Stimulated activated naive CD8-positive, alpha-beta T cell treated with anti-CD3 and anti-CD28 coated beads, Interleukin-15, Interleukin-2, amounts not matched to agents 100 ng/mL and 50 ng/mL, for 24 hours (primary cell): ENCODE measurements at regions not wholly inside any gene's neighbourhood (a gene's known extent, or its start where the extent isn't known, plus 50 kb on each side); places are given as distances from the start of the nearest gene placed in this dataset.

Experiments used
- H3K27ac Mint-ChIP-seq: one replicate; pipeline ENCODE4 v1.8.0; 2021; ENCODE audit warnings: mild to moderate bottlenecking, mixed read lengths
- H3K27me3 Mint-ChIP-seq: one replicate; pipeline ENCODE4 v1.8.0; 2021; ENCODE audit warnings: mixed read lengths
- H3K36me3 Mint-ChIP-seq: one replicate; pipeline ENCODE4 v1.8.0; 2021; ENCODE audit warnings: low read depth, mixed read lengths
- H3K4me1 Mint-ChIP-seq: one replicate; pipeline ENCODE4 v1.8.0; 2021; ENCODE audit warnings: low read depth, mixed read lengths
- H3K4me3 Mint-ChIP-seq: one replicate; pipeline ENCODE4 v1.8.0; 2021; ENCODE audit warnings: mild to moderate bottlenecking, mixed read lengths
- H3K9me3 Mint-ChIP-seq: one replicate; pipeline ENCODE4 v1.8.0; 2021; ENCODE audit warnings: mixed read lengths

DNA sequence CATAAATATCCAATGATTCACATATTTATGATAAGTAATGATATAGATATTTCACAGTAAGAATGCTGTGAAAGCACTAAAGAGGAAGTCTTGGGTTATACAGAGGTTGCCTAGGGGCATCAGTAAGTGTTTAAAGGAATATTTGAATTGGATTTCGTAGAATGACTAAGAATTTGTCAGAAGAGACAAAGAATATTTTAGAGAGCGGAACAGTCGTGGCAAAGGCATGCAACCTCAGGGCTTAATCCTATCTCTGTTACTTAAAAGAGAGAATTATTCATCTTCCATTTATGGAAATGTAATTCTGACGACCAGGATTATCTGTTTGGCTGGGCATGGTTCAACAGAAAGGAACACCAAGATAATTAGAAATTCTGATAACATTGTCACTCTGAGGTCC, 171.9 kb upstream of the NR5A2 start:
- Mint-ChIP-seq H3K4me3 (no peak overlapping the region), H3K27ac (no peak overlapping the region), H3K4me1 (peaks cover 9% of the 10 kb centered on the region), H3K27me3 (peaks cover 26% of the 10 kb centered on the region), H3K9me3 (no peaks in the 10 kb centered on the region), H3K36me3 (no peaks in the 10 kb centered on the region)

DNA sequence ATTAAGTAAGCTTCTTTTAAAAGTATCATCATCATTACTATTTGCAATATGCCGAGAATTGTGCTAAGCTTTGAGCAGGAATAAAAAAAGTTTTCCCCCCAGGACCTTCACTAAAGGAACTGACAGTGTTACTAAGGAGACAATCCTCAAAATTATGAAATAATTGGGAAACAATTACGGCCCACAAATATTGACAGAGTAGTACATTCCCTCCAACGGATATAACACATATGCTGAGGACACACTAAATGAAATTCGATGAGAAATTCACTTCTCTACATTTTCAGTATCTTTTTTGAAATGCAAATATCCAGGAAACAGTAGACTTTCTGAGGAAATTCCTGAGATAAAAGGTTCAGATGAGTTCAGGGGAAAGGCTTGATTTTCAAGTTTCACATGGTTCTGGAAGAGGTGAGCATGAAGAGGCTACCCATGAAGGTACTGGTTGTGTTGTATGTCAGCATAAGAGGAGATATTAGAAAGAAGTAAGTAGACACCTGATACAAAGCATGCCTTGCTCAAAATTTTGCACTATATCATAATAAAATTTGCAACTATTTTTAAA, 171.2 kb upstream of the NR5A2 start:
- no peak overlapping the region for H3K4me3 Mint-ChIP-seq
- no peaks in the 10 kb centered on the region for H3K9me3 Mint-ChIP-seq
- peaks cover 9% of the 10 kb centered on the region for H3K4me1 Mint-ChIP-seq
- H3K36me3 Mint-ChIP-seq, result no peaks in the 10 kb centered on the region
- no peak overlapping the region for H3K27ac Mint-ChIP-seq
- H3K27me3 Mint-ChIP-seq, result peaks cover 28% of the 10 kb centered on the region

DNA sequence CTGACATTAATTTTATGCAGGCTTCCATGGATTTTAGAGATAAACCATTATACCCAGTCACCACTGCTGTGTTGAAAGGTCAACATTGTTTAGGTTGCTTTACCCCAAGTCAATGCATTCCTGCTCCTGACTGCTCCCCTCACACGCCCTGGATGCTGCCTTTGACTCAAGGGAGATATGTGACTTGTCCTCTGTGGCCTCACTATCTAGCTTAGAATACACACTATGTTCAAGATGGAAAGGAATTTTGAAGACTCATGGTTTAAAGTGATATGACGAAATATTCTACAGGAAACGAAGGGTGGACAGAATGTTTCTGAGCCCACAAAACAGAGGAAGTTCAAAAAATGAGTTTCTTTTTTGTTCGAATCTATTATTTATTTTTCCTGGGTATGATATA, 170.4 kb upstream of the NR5A2 start:
- Mint-ChIP-seq H3K9me3 (no peaks in the 10 kb centered on the region), H3K27ac (no peak overlapping the region), H3K4me1 (peaks cover 9% of the 10 kb centered on the region), H3K36me3 (no peaks in the 10 kb centered on the region), H3K27me3 (peaks cover 25% of the 10 kb centered on the region), H3K4me3 (no peak overlapping the region)

DNA sequence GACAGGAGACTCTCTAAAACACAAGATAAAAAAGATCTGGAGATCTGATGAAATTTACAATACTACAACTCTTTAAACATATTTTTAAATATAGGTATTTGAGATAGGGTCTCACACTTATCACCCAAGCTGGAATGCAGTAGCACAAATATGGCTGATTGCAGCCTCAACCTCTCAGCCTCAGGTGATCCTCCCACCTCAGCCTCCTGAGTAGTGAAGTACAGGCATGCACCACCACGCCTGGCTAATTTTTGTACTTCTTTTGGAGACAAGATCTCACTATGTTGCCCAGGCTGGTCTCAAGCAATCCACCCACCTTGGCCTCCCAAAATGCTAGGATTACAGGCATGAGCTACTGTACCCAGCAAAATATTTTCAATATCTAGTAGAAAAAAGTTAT, 170.0 kb upstream of the NR5A2 start:
- no peaks in the 10 kb centered on the region for H3K36me3 Mint-ChIP-seq
- H3K27me3 Mint-ChIP-seq, result peaks cover 25% of the 10 kb centered on the region

DNA sequence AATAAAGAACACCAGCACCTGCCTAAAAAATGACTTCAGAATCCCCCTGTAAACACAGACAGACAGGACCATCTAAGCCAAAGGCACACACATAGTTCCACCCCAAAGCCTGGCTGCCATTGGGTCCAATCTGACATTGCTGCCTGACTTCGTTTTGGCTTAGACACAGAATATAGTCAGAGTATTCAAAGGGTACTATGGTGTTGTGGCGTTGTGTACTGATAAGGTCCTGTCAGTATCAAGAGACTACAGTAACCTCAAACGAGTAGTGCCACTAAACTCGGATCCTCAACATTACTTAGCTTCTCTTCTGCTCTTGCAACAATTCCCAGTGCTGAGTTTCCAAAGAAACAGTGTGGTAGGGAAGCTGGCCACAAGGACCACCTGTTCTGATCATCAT, 169.3 kb upstream of the NR5A2 start:
- Mint-ChIP-seq H3K27ac (no peak overlapping the region), H3K4me1 (peaks cover 9% of the 10 kb centered on the region), H3K36me3 (no peaks in the 10 kb centered on the region), H3K9me3 (no peaks in the 10 kb centered on the region), H3K27me3 (peaks cover 25% of the 10 kb centered on the region), H3K4me3 (no peak overlapping the region)

More for the DNA sequence above, 170.0 kb upstream of the NR5A2 start:
- H3K9me3 Mint-ChIP-seq, result no peaks in the 10 kb centered on the region
- H3K4me1 Mint-ChIP-seq, result peaks cover 9% of the 10 kb centered on the region
- no peak overlapping the region for H3K4me3 Mint-ChIP-seq
- no peak overlapping the region for H3K27ac Mint-ChIP-seq

DNA sequence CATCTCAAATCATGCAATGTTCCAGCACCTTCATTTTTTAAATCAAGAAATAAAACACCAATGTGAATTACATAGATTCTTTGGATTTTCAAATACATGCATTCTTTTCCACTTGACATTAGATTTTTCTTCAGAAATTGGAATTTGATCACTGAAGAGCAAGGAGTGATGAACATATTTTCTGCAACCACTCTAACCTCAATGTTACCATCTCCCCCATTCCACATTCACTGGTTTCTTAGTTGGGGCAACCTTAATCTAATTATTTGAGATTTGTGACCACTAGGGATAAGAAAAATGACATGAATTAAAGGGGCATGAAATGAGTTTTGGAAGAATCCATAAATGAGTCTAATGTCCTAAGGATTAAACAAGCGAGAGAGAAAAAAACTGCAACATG, 168.7 kb upstream of the NR5A2 start:
- no peak overlapping the region for H3K4me3 Mint-ChIP-seq
- peaks cover 9% of the 10 kb centered on the region for H3K4me1 Mint-ChIP-seq
- peaks cover 25% of the 10 kb centered on the region for H3K27me3 Mint-ChIP-seq
- no peaks in the 10 kb centered on the region for H3K36me3 Mint-ChIP-seq
- H3K27ac Mint-ChIP-seq, result no peak overlapping the region
- H3K9me3 Mint-ChIP-seq, result no peaks in the 10 kb centered on the region

DNA sequence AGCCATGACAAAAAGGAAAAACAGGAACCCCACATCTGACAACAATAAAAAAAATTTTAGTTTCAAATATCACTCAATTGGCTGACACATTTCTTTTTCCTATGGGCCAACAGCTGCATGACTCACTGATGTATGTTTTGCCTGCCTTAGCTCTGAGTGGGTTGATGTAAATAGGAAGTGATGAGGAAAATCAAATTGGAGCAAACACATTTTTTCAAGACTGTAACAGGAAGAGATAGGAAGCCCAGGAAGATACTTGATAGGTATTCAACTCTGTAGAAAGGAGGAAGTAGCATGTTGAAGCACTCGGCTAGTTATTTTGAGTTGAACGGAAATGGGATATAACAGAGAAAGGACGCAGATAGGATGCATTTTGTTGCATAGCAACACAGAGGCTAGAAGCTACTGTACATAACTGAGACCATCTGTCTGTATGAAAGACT, 168.0 kb upstream of the NR5A2 start:
- Mint-ChIP-seq H3K27me3 (peaks cover 25% of the 10 kb centered on the region), H3K36me3 (no peaks in the 10 kb centered on the region), H3K27ac (no peak overlapping the region), H3K4me1 (peaks cover 9% of the 10 kb centered on the region), H3K9me3 (no peaks in the 10 kb centered on the region), H3K4me3 (no peak overlapping the region)

DNA sequence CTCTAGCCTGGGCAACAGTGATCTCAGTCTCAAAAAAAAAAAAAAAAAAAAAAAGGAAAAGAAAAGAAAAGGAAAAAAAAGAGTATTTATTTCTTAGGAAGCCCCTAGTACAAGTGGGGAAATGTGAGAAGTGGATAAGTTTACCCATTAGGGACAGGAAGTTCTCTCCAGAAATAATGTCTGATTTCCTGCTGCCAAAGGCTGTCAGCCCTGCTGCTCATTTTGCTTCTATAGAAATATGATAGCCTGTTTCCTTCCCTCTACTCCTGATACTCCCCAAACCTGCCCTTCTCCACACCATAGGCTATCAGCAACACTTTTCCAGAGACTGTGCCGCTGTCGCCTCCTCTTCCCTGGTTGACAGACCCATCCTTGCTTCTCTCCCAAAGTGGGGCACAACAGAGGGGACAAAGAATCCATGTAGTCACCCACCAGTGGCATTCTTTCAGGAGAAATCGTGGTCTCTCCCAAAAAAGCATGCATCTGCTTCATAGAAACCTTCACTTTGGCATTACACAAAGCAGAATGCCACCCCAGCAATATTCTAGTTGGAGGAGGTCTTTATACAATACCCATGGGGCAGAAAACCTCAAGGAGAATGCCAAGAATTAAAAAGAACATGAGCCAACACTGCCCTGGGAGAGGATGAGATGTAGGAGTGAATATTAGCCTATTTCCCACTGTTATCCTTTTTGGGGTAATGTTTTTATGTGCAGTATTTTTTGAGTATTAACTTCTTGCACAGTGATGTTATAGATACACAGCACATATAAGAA, 166.3 kb upstream of the NR5A2 start:
- Mint-ChIP-seq H3K27ac (no peak overlapping the region), H3K36me3 (no peaks in the 10 kb centered on the region), H3K9me3 (no peaks in the 10 kb centered on the region), H3K4me1 (peaks cover 9% of the 10 kb centered on the region), H3K27me3 (peaks cover 24% of the 10 kb centered on the region), H3K4me3 (no peak overlapping the region)

DNA sequence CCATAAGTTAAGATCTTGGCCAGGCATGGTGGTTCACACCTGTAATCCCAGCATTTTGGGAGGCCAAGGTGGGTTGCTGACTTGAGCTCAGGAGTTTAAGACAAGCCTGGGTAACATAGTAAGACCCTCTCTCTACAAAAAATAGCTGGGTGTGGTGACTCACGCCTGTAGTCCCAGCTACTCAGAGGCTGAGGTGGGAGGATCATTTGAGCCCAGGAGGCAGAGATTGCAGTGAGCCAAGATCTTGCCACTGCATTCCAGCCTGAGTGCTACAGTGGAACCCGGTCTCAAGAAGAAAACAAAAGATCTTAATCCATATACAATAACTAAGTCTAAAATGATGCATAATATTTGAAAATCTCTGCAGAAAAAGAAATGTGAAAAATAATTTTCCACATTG, 165.5 kb upstream of the NR5A2 start:
- Mint-ChIP-seq H3K4me1 (peaks cover 9% of the 10 kb centered on the region), H3K36me3 (no peaks in the 10 kb centered on the region), H3K27ac (no peak overlapping the region), H3K4me3 (no peak overlapping the region), H3K9me3 (no peaks in the 10 kb centered on the region), H3K27me3 (peaks cover 18% of the 10 kb centered on the region)

DNA sequence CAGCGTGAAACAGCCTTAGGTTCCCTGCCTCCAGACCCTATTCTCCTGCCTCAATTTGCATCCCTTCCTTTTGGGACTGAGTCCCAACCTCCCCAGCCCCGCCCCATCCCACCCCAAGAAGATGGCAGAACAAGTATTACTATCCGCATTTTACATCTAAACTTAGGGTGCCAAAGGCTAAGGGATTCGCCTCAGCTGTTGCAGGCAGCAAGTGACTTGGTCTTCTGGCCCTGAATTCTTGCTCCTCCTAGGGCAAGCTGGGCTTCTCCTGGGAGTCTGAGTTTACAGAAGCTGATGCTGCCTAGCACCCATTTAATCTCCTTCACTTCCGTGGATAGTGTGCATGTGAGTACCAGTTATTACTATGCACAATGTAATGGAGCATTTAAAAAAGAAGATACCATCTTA, 161.3 kb upstream of the NR5A2 start:
- peaks cover 3% of the 10 kb centered on the region for H3K4me1 Mint-ChIP-seq
- H3K4me3 Mint-ChIP-seq, result no peak overlapping the region
- no peaks in the 10 kb centered on the region for H3K36me3 Mint-ChIP-seq
- no peaks in the 10 kb centered on the region for H3K9me3 Mint-ChIP-seq
- no peak overlapping the region for H3K27ac Mint-ChIP-seq
- H3K27me3 Mint-ChIP-seq, result peaks cover 9% of the 10 kb centered on the region

DNA sequence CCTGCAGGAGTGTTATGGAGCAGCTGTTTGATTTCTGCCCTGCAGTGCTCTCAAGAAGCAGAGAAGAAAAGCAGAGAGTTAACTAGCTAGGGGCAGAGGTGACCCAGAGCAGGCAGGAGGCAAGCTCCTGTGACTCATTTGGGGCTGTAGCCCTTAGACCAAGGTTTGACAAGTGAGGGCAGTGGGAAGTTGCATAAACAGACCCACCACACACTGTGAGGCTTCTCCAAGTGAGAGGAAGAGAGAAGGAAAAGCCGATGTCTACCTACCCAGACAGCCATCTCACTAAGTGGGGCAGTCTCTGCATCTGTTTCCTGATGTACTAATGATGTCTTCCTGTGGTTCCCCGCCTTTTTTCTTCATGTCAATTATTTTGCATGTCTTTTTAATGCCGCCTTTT, 159.9 kb upstream of the NR5A2 start:
- Mint-ChIP-seq H3K36me3 (no peaks in the 10 kb centered on the region), H3K27me3 (peaks cover 7% of the 10 kb centered on the region), H3K27ac (no peak overlapping the region), H3K9me3 (no peaks in the 10 kb centered on the region), H3K4me3 (no peak overlapping the region), H3K4me1 (peaks cover 3% of the 10 kb centered on the region)

DNA sequence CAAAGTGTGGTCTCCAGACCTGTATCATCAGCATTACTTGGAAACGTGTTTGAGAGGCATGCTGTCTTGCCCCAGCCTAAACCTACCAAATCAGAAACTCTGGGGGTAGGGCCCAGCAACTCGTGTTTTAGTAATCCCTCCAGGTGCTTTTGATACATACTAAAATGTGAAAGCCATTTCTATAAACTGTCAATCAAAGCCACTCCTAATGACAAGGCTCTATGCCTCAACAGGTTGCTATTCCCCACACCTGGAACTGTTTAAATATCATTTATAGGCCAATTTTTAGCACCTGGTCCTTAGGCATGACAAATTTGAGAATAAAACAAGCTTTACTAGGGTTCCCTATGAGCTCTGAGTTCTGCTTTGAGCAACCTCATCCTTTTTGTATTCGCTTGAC, 158.7 kb upstream of the NR5A2 start:
- Mint-ChIP-seq H3K27me3 (peaks cover 7% of the 10 kb centered on the region), H3K36me3 (no peaks in the 10 kb centered on the region), H3K27ac (no peak overlapping the region), H3K4me3 (no peak overlapping the region), H3K9me3 (no peaks in the 10 kb centered on the region), H3K4me1 (peaks cover 3% of the 10 kb centered on the region)

DNA sequence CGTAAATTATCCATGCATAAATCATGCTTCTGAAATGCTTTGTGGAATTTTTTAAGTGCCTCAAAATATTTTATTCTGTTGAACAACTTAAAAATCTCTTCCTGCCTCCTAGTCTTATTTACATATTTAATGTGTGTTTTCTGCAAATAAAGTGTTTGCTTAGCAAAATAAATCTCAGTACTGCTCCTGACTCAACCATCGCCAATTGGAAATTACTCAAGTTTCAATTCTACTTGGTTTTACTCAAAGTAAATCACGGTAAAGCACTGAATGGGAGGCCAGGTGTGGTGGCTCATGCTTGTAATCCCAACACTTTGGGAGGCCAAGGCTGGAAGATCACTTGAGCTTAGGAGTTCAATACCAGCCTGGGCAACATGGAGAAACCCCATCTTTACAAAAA, 152.2 kb upstream of the NR5A2 start:
- Mint-ChIP-seq H3K9me3 (no peaks in the 10 kb centered on the region), H3K4me3 (no peak overlapping the region), H3K27ac (no peak overlapping the region), H3K4me1 (peaks cover 4% of the 10 kb centered on the region), H3K27me3 (peaks cover 10% of the 10 kb centered on the region), H3K36me3 (no peaks in the 10 kb centered on the region)

DNA sequence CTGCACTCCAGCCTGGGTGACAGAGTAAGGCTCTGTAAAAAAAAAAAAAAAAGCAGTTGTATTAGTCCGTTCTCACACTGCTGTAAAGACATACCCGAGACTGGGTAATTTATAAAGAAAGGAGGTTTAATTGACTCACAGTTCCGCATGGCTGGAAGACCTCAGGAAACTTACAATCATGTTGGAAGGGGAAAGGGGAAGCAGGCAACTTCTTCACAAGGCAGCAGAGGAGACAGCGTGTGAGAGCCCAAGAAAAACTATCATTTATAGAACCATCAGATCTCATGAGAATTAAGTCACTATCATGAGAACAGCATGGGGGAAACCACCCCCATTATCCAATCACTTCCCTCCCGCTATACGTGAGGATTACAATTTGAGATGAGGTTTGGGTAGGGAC, 151.7 kb upstream of the NR5A2 start:
- H3K9me3 Mint-ChIP-seq, result no peaks in the 10 kb centered on the region
- H3K4me1 Mint-ChIP-seq, result peaks cover 4% of the 10 kb centered on the region
- no peak overlapping the region for H3K4me3 Mint-ChIP-seq
- no peaks in the 10 kb centered on the region for H3K36me3 Mint-ChIP-seq
- no peak overlapping the region for H3K27ac Mint-ChIP-seq
- peaks cover 10% of the 10 kb centered on the region for H3K27me3 Mint-ChIP-seq

DNA sequence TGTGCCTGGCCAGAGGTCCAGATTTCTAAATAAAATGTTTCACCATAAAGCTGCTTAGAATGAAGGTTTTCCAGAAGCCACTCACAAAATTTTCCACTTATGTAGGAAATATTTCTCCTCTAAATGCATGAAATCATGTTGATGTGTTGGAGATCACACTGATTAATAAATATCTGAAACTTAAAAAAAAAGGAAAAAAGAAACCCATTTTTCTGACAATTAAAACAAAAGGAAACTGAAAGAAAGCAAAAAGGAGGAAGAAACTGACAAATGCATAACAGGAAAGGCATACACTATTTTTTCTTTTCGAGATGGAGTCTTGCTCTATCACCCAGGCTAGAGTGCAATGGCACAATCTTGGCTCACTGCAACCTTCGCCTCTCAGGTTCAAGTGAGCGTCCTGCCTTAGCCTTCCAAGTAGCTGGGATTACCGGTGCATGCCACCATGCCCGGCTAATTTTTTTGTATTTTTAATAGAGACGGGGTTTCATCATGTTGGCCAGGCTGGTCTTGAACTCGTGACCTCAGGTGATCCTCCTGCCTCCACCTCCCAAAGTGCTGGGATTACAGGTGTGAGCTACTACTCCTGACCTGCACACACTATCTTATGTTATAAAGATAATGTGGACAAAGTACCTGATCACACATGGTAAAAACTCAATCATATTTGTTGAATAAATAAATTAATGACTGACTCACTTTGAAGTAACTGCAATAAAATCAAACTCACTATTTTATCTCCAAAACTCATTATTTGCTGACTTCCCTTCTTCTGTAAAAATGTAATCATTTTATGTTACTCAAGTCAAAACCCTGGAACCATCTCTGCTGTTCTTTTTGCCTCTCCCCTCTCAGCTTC, 149.8 kb upstream of the NR5A2 start:
- Mint-ChIP-seq H3K36me3 (no peaks in the 10 kb centered on the region), H3K4me1 (peaks cover 4% of the 10 kb centered on the region), H3K9me3 (no peaks in the 10 kb centered on the region), H3K27me3 (peaks cover 10% of the 10 kb centered on the region), H3K4me3 (no peak overlapping the region), H3K27ac (peak overlapping the region; percentile 40)
